GM12865 (cell line): ENCODE measurements at regions not wholly inside any gene's neighbourhood (a gene's known extent, or its start where the extent isn't known, plus 50 kb on each side); places are given as distances from the start of the nearest gene placed in this dataset.

Experiments used
- DNase-seq: peaks from one replicate; pipeline ENCODE4 v3.0.0; 2010; ENCODE audit warnings: low read depth
- H3K4me3 ChIP-seq: 2 replicates; pipeline ENCODE4 v1.5.1; 2011; ENCODE audit warnings: mild to moderate bottlenecking, low read depth, low read length, control low read depth
- CTCF ChIP-seq: IDR thresholded peaks from 2 replicates; pipeline ENCODE4 v1.5.1; 2011; ENCODE audit warnings: low read length, control low read depth, low read depth, inconsistent platforms; ENCODE audit not compliant: insufficient read depth; ENCODE audit errors: missing control alignments

DNA sequence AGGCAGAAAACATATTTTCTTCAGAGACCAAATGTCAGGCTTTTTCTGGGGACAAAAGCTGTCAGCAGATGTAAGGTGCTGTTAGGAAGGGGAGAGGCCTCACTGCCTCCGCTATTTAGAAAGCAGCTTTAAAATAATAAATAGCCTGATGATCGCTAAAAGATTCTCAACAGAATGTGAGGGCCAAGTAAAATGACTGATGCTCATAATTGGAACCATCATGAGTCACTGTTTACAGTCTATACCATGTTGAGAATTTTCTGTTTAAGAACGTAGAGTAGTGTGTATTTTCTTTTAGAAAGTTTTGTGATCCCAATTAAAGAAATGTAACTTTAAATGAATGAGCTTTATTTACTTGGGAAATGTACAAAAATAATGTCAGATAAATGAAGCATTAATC, 220.0 kb downstream of the CLIC5 start:
- no peak for DNase-seq
- no peak overlapping the region for H3K4me3 ChIP-seq
- no peak for TF ChIP-seq CTCF

DNA sequence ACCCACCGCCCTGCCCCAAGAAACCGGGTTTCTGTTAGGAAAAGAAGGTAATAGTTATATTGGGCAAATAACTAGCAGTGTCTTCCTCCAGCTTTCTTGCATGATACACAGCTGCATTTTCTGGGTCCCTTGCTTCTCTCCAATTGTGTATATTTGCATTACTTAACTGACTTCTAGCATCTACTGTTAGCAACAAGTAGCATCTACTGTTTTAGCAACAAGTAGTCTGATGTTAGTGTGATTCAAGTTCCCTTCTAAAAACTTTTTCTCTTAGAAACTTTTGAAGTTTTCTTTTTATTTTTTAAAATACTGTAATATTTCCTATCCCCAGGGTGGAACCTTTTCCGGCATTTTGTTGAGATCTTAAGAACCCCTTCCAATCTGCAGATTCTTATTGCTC, 221.2 kb downstream of the CLIC5 start:
- no peak overlapping the region for H3K4me3 ChIP-seq
- DNase-seq: no peak
- no peak for TF ChIP-seq CTCF

DNA sequence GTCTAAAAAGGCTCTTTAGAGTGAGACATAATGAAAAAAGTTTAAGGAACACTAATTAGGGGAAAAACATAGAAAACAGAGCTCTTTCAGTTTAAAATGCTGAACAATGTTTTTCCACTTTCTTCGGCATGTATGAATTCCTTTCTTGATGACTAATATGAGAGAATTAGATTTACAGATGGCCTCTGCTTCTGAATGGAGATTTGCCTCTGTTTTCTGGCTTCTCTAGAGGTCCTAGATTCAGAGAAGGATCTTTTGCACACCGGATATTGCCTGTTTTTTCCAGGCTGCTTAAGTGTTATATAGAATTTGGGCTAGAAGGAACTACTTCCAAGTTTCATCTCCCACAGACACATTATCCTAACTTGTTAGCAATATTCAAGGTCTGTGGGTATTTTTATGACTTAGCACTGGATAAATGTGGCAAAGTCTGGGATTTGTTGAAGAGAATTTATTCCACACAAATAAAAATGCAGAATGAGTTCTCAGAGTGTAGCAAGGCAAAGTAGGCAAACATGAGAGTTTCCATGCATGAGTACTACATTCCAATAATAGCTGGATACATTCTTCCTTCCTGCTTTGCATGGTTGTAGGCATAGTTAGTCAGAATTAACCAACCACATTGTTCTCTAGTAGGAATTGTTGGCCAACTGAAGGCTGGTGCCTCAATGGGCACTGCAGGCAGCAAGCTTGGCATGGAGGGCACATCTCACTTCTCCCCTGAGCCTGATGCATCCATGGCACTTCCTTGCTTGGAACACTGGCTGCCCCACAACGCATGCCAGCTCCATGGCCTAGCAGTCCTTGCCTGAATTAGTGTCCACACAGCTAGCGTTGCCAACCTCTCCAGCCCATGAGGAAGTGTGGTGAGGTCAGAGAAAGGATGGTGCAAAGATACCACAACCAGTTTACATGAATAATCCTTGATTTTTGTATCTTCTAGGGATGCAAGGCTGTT, 224.2 kb downstream of the CLIC5 start:
- no peak overlapping the region for H3K4me3 ChIP-seq
- TF ChIP-seq CTCF: no peak
- DNase-seq: no peak

DNA sequence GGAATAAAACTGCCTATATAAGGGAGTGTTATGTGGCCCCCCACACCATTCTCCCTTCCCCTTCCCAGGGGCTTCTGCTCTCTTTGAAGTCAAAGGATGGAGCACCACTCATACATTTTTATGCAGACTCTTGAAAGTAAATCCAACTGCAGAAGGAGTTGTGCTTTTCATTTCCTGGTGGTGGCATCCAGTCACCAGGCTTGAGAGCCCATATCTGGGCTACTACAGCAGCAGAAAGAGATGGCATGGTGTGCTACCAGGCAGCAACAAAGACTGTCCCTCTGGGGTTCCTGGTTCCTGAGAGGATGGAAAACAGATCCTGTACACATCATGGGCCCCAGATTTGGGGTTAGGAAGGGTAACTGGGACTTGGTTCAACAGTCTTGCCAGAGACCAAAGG, 226.4 kb downstream of the CLIC5 start:
- peak; percentile 1 for TF ChIP-seq CTCF
- no peak overlapping the region for H3K4me3 ChIP-seq
- DNase-seq: no peak

DNA sequence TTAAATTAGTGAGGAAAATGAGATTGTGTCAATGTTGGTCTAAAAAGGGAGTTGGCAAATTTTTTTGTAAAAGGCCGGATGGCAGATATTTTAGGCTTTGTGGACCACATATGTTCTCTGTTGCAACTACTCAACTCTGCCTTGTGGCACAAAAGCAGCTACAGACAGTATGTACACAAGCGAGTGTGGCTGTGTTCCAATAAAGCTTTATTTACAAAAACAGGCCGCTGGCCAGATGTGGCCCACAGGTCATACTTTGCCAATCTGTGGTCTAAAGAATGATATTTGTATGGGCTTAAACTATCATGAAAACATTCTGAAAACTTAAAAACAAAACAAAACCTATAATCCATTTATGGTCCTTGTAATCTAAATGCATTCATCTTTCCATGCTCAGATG, 228.3 kb downstream of the CLIC5 start:
- DNase-seq: no peak
- TF ChIP-seq CTCF: no peak
- H3K4me3 ChIP-seq: no peak overlapping the region

DNA sequence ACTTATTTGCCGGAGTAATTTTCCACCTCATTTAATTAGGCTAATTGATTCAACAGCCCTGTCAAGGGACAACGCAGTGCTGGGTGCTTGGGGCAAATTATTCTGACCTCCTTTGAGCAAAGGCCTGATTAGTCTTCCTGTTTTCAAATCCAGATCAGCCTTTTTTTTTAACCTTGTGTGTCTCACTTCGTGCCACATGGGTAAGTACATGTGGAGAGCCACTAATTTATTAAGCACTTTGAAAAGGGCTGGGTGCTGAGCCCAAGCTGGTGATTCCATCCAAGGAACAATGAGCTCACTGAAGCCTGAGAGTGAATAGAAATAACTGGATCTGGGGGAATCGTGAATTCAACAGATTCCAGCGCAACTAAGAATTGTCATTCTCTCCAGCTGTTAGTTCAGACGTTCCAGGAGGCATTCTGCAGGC, 229.3 kb downstream of the CLIC5 start:
- TF ChIP-seq CTCF: no peak
- no peak for DNase-seq
- no peak overlapping the region for H3K4me3 ChIP-seq
